OCI-LY7 (cell line): ENCODE measurements at regions not wholly inside any gene's neighbourhood (a gene's known extent, or its start where the extent isn't known, plus 50 kb on each side); places are given as distances from the start of the nearest gene placed in this dataset.

Source experiments
- BruUV-seq: library from RNA; stranded (reverse); fragments of 400-500 nt; replicated peaks from 2 replicates; lab custom pipeline; 2021; lab: Mats Ljungman, UMichigan
- CTCF ChIA-PET: fragments of 300-600 bp; sonication (Branson Sonifier 250); formaldehyde crosslinking; loops from one replicate; lab custom pipeline; 2022; ENCODE audit warnings: antibody characterized with exemption; ENCODE audit not compliant: unreplicated experiment; lab: Charles Lee
- POLR2A ChIA-PET: fragments of 300-600 bp; sonication (Branson Sonifier 250); formaldehyde crosslinking; loops from one replicate; lab custom pipeline; 2022; ENCODE audit warnings: antibody characterized with exemption; lab: Charles Lee
- DNase-seq: peaks from one replicate; pipeline ENCODE4 v3.0.0-alpha.2; 2015; ENCODE audit warnings: low spot score
- H2AFZ ChIP-seq: fragments of 200-600 bp; sonication (generic), shearing (Covaris generic); 2 replicates; pipeline ENCODE4 v1.6.1; 2014; ENCODE audit warnings: mild to moderate bottlenecking, antibody characterized with exemption, low read length, moderate library complexity
- H3K27ac ChIP-seq: fragments of 200-600 bp; sonication (generic); 2 replicates; pipeline ENCODE4 v1.5.1; 2014; ENCODE audit warnings: mixed run types, low read depth, mild to moderate bottlenecking, moderate library complexity, low read length, inconsistent platforms; ENCODE audit not compliant: poor library complexity, severe bottlenecking
- H3K36me3 ChIP-seq: fragments of 200-600 bp; sonication (generic); 2 replicates; pipeline ENCODE4 v1.6.1; 2014; ENCODE audit warnings: mild to moderate bottlenecking, antibody characterized with exemption, low read length, moderate library complexity, mixed read lengths; ENCODE audit not compliant: insufficient read depth
- H3K4me1 ChIP-seq: fragments of 200-600 bp; sonication (generic); 2 replicates; pipeline ENCODE4 v1.5.1; 2014; ENCODE audit warnings: mild to moderate bottlenecking, low read length; ENCODE audit not compliant: insufficient read depth, poor library complexity, severe bottlenecking
- H3K4me2 ChIP-seq: fragments of 200-600 bp; sonication (generic); 2 replicates; pipeline ENCODE4 v1.6.1; 2014; ENCODE audit warnings: mild to moderate bottlenecking, low read length
- H3K4me3 ChIP-seq: fragments of 200-600 bp; sonication (generic); 2 replicates; pipeline ENCODE4 v1.5.1; 2014; ENCODE audit warnings: mild to moderate bottlenecking, low read depth, low read length; ENCODE audit not compliant: poor library complexity, severe bottlenecking
- H3K79me2 ChIP-seq: fragments of 200-600 bp; sonication (generic); 2 replicates; pipeline ENCODE4 v1.6.1; 2016; ENCODE audit warnings: low read depth, mild to moderate bottlenecking, low read length, moderate library complexity, mixed read lengths; ENCODE audit not compliant: insufficient read depth
- H3K9me2 ChIP-seq: fragments of 200-600 bp; sonication (generic); 2 replicates; pipeline ENCODE4 v1.6.1; 2016; ENCODE audit warnings: mild to moderate bottlenecking, low read length, mixed read lengths; ENCODE audit not compliant: insufficient read depth
- H3K9me3 ChIP-seq: fragments of 200-600 bp; sonication (generic); 2 replicates; pipeline ENCODE4 v1.6.1; 2014; ENCODE audit warnings: mild to moderate bottlenecking, mixed run types, low read length, mixed read lengths
- H4K20me1 ChIP-seq: fragments of 200-600 bp; sonication (generic); 2 replicates; pipeline ENCODE4 v1.6.1; 2014; ENCODE audit warnings: mild to moderate bottlenecking, antibody characterized with exemption, low read length, moderate library complexity, mixed read lengths; ENCODE audit not compliant: insufficient read depth
- CTCF ChIP-seq: fragments of 200-600 bp; sonication (generic); conservative IDR thresholded peaks from 2 replicates; pipeline ENCODE4 v1.5.1; 2014; ENCODE audit warnings: mild to moderate bottlenecking, antibody characterized with exemption, low read length, moderate library complexity, mixed read lengths
- EZH2phosphoT487 ChIP-seq: fragments of 200-600 bp; sonication (generic); IDR thresholded peaks from 2 replicates; pipeline ENCODE4 v1.6.1; 2018; ENCODE audit warnings: low read depth, borderline replicate concordance, mild to moderate bottlenecking, mixed run types, antibody characterized with exemption, low read length, moderate library complexity, mixed read lengths
- intact Hi-C: fragments of 100-400 bp; cut with micrococcal nuclease; formaldehyde crosslinking; loops from one replicate; pipeline ENCODE4 v1.10.0; 2022; ENCODE audit not compliant: unreplicated experiment

- H3K4me1 ChIP-seq, result no peaks in the 10 kb centered on the region
- H3K9me3 ChIP-seq, result no peaks in the 10 kb centered on the region
- ChIA-PET CTCF (no interaction called here), POLR2A (interaction anchor here (0.6 to 1.2 kb wide), 2 partner anchors 8 to 61 kb away, joined by 3 to 4 read pairs; no protein-coding TSS in a partner anchor)
- no peak for DNase-seq
- H3K27ac ChIP-seq, result no peak overlapping the region
- no peaks in the 10 kb centered on the region for H4K20me1 ChIP-seq
- TF ChIP-seq EZH2phosphoT487, result no peak
- TF ChIP-seq CTCF, result no peak
- H3K36me3 ChIP-seq, result no peaks in the 10 kb centered on the region
- no peak overlapping the region for H3K4me3 ChIP-seq
- H3K9me2 ChIP-seq, result no peaks in the 10 kb centered on the region
- no TSS peak for BruUV-seq
- intact Hi-C loops, result no loop called here
- H3K4me2 ChIP-seq, result no peak overlapping the region
- H3K79me2 ChIP-seq, result no peaks in the 10 kb centered on the region
- no peak overlapping the region for H2AFZ ChIP-seq
Measured at GRCh38 chr9:108001237-108001636, 511.7 kb upstream of the KLF4 start.

GRCh38 chr9:107999890-108000289 is 510.3 kb upstream of the KLF4 start:
- BruUV-seq, result no TSS peak
- CTCF ChIA-PET, result no interaction called here
- Histone ChIP-seq H3K36me3 (no peaks in the 10 kb centered on the region), H3K4me1 (no peaks in the 10 kb centered on the region), H3K9me2 (no peaks in the 10 kb centered on the region), H3K4me2 (no peak overlapping the region), H3K4me3 (no peak overlapping the region), H3K27ac (no peak overlapping the region), H4K20me1 (no peaks in the 10 kb centered on the region), H3K79me2 (no peaks in the 10 kb centered on the region), H3K9me3 (no peaks in the 10 kb centered on the region), H2AFZ (no peak overlapping the region)
- intact Hi-C loops, result no loop called here
- TF ChIP-seq CTCF (no peak), EZH2phosphoT487 (no peak)
- no peak for DNase-seq
- POLR2A ChIA-PET, result interaction anchor here (0.6 to 1.0 kb wide), 3 partner anchors 218 to 1876 kb away, joined by 3 read pairs; no protein-coding TSS in a partner anchor

- Histone ChIP-seq H3K4me1 (no peaks in the 10 kb centered on the region), H3K79me2 (no peaks in the 10 kb centered on the region), H3K36me3 (no peaks in the 10 kb centered on the region), H3K27ac (no peak overlapping the region), H3K9me3 (no peaks in the 10 kb centered on the region), H3K4me3 (no peak overlapping the region), H2AFZ (no peak overlapping the region), H4K20me1 (no peaks in the 10 kb centered on the region), H3K4me2 (no peak overlapping the region), H3K9me2 (no peaks in the 10 kb centered on the region)
- intact Hi-C loops, result no loop called here
- no TSS peak for BruUV-seq
- DNase-seq, result no peak
- CTCF ChIA-PET, result no interaction called here
- POLR2A ChIA-PET, result interaction anchor here (0.6 kb wide), 1 partner anchor 1875 kb away, joined by 3 read pairs; no protein-coding TSS in a partner anchor
- TF ChIP-seq EZH2phosphoT487 (no peak), CTCF (no peak)
Measured at GRCh38 chr9:107999011-107999410, 509.4 kb upstream of the KLF4 start.
